ENCODE measurements at regions not wholly inside any gene's neighbourhood (a gene's known extent, or its start where the extent isn't known, plus 50 kb on each side); places are given as distances from the start of the nearest gene placed in this dataset.
"Not testable (repeated sequence)": the region's sequence is repeated elsewhere in the genome, so short reads cannot be mapped to it uniquely, and the experiment has no call there.

DNA sequence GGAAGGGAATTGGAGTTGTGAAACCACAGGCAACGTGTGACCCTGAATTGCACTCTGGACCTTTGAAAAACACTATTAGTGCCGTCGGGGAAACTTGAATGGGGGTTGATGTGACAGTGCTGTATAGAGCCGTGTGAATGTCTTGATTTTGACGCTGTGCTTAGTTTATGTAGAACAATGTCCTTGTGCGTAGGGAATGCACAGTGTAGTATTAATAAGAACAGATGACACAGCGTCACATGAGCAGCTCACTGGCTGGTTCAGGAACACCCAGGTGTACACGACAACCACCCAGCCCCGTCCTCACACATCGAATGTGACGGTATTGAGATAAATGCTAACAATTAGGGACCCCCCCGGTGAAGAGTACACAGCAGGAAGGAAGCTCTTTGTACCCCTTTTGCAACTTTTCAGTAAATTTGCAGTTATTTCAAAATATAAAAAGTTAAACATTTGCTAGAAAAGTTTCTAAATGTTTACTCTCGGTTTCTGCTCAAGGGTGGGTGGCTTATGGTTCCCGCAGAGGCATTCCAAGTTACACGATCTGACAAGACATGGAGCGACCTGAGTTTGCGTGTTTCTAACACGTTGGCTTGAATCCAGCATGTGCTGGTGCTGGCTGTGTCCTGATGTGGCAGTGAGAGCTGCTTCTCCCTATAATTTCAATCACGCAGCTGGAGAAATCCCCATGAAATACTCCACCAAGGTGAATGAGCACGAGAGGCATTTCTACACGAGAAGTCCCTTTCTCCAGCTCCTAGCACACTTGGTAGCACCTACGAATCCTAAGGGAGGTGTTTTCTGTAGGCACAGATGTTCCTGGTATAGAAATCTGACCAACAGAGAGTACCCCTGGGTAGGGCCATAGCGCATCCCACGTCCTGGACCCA is 208.0 kb upstream of the EXOC2 start:
- H3K4me1 ChIP-seq (ENCODE audit: control extremely low read depth in 1 of 4, control insufficient read depth in 4 of 4, insufficient read depth in 4 of 4, low read length in 3 of 4), result no peaks in the 10 kb centered on the region
- H3K27me3 ChIP-seq (replicated peaks in 2 of 5; ENCODE audit: control insufficient read depth in 4 of 5, insufficient read depth in 5 of 5, low read length in 4 of 5), result peaks cover 0 to 29% (median 11%) of the 10 kb centered on the region in 5 experiments
- H3K27ac ChIP-seq (ENCODE audit: insufficient read depth in 1 of 2, low read depth in 1 of 2, low read length in 2 of 2, poor library complexity in 1 of 2, severe bottlenecking in 2 of 2), result no peak overlapping the region
- 93% methylated on average over 19 of the region's 24 CpGs for WGBS (ENCODE audit: insufficient coverage)
- H3K4me3 ChIP-seq (ENCODE audit: control insufficient read depth in 1 of 7, extremely low read depth in 1 of 7, insufficient read depth in 4 of 7, low read depth in 2 of 7, low read length in 6 of 7), result no peak overlapping the region
- POLR2A ChIA-PET, result no interaction called here
- CTCF ChIA-PET, result no interaction called here
- no peaks in the 10 kb centered on the region for H3K36me3 ChIP-seq (ENCODE audit: control insufficient read depth in 4 of 4, insufficient read depth in 4 of 4, low read length in 3 of 4)
- DNase-seq, result no peak
- no peaks in the 10 kb centered on the region for H3K9me3 ChIP-seq (ENCODE audit: control extremely low read depth in 1 of 5, control insufficient read depth in 4 of 5, insufficient read depth in 2 of 5, low read depth in 1 of 5, low read length in 4 of 5)

DNA sequence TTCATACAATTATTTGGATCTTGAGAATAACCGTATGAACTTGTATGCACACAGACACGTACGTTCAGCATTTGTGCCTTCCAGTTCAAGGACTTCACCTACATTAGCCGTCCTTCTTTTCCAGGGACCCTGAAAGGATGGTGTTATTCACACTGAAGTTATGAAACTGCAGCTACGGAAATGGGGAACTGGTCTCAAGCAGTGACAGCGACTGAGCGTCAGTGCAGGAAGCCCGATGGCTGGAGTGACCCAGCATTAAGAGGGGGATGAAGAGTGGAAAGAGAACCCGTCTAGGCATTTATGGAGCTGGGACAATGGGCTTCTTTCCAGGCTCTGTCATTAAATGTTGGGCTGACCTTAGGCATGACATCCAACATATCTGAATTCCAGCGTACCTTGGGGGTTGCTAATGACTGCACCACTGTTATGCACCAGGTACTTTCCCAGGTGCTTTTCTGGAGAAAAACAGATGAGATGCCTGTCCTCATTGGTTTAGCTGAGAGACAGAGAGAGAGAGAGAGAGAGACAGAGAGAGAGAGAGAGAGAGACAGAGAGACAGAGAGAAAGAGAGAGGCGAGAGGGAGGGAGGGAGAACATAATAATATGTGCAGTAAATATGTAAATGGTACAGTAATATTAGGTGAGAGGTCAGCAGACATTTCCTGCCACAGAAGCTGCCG is 204.7 kb upstream of the EXOC2 start:
- H3K36me3 ChIP-seq (ENCODE audit: control insufficient read depth in 4 of 4, insufficient read depth in 4 of 4, low read length in 3 of 4), result no peaks in the 10 kb centered on the region
- 44% methylated on average over 11 of the region's 12 CpGs for WGBS (ENCODE audit: insufficient coverage)
- DNase-seq, result peak in 2 of 3 donors; percentile 10 to 26
- no peaks in the 10 kb centered on the region for H3K4me1 ChIP-seq (ENCODE audit: control extremely low read depth in 1 of 4, control insufficient read depth in 4 of 4, insufficient read depth in 4 of 4, low read length in 3 of 4)
- no peak overlapping the region for H3K27ac ChIP-seq (ENCODE audit: insufficient read depth in 1 of 2, low read depth in 1 of 2, low read length in 2 of 2, poor library complexity in 1 of 2, severe bottlenecking in 2 of 2)
- CTCF ChIA-PET, result no interaction called here
- peaks cover 0 to 32% (median 11%) of the 10 kb centered on the region in 5 experiments for H3K27me3 ChIP-seq (replicated peaks in 2 of 5; ENCODE audit: control insufficient read depth in 4 of 5, insufficient read depth in 5 of 5, low read length in 4 of 5)
- POLR2A ChIA-PET, result no interaction called here
- no peak overlapping the region for H3K4me3 ChIP-seq (ENCODE audit: control insufficient read depth in 1 of 7, extremely low read depth in 1 of 7, insufficient read depth in 4 of 7, low read depth in 2 of 7, low read length in 6 of 7)
- no peaks in the 10 kb centered on the region for H3K9me3 ChIP-seq (ENCODE audit: control extremely low read depth in 1 of 5, control insufficient read depth in 4 of 5, insufficient read depth in 2 of 5, low read depth in 1 of 5, low read length in 4 of 5)

DNA sequence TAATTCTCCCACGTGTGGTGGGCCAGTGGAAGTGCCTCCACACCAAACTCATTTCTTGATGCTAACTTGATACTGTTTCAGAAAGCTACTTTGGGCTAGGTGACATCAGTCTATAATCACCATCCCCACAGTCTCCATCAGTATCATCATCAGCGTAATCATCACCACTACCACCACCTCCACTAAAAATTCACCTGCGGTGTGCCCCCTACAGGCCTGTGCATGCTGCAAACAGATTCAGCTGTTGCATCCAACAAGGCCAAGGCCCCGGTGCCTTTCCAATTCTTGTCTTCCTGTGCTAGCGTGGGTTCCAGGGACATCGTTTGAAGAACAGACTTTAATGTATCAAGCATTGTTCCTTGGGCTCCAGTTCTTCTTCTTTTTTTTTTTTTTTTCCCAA is 201.3 kb upstream of the EXOC2 start:
- DNase-seq, result no peak
- H3K36me3 ChIP-seq (ENCODE audit: control insufficient read depth in 4 of 4, insufficient read depth in 4 of 4, low read length in 3 of 4), result no peaks in the 10 kb centered on the region
- no peak overlapping the region for H3K27ac ChIP-seq (ENCODE audit: insufficient read depth in 1 of 2, low read depth in 1 of 2, low read length in 2 of 2, poor library complexity in 1 of 2, severe bottlenecking in 2 of 2)
- ChIA-PET CTCF (no interaction called here), POLR2A (no interaction called here)
- no peaks in the 10 kb centered on the region for H3K4me1 ChIP-seq (ENCODE audit: control extremely low read depth in 1 of 4, control insufficient read depth in 4 of 4, insufficient read depth in 4 of 4, low read length in 3 of 4)
- no peak overlapping the region for H3K4me3 ChIP-seq (ENCODE audit: control insufficient read depth in 1 of 7, extremely low read depth in 1 of 7, insufficient read depth in 4 of 7, low read depth in 2 of 7, low read length in 6 of 7)
- 81% methylated on average over 6 of the region's 6 CpGs for WGBS (ENCODE audit: insufficient coverage)
- H3K9me3 ChIP-seq (ENCODE audit: control extremely low read depth in 1 of 5, control insufficient read depth in 4 of 5, insufficient read depth in 2 of 5, low read depth in 1 of 5, low read length in 4 of 5), result no peaks in the 10 kb centered on the region
- peaks cover 0 to 33% (median 11%) of the 10 kb centered on the region in 5 experiments for H3K27me3 ChIP-seq (replicated peaks in 2 of 5; ENCODE audit: control insufficient read depth in 4 of 5, insufficient read depth in 5 of 5, low read length in 4 of 5)

DNA sequence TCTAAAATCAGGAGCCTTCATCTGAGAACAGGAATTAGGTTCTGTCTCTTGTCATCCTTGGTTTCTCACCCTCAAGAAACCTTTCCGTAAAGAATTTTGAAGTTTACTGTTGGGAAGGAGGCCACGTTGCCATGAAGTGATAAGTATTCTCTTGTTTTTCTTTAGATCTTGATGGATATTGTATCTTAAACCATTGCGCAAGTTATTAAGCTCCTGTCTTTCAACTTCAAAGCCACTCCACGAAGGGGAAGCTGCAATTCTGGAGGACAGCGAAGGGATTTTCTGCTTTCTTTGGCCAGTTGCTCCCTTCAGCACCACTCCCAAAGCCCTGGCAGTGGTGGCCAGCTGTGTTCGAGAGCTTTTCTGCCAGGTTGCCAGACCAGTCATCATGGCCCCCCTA is 198.1 kb upstream of the EXOC2 start:
- WGBS (ENCODE audit: insufficient coverage), result 92% methylated on average over 5 of the region's 6 CpGs
- POLR2A ChIA-PET, result no interaction called here
- CTCF ChIA-PET, result no interaction called here

DNA sequence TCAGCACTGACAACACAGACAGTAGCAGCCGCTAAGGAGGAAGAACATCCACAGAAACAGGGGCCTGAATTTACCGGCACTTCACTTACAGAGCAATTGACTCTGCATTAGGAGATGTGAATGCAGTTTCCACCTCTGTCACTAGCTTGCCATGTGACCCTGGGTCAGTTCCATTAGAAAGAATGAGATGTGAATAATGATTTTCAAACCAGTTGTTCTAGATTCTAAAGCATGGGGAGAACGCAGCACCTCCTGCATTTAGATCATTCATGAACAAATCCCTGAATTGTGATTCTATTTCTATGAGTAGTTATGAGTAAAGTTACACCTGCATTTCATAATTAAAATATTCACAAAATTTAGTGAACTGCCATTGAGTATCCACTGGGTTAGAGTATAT is 197.3 kb upstream of the EXOC2 start:
- no peak overlapping the region for H3K27ac ChIP-seq (ENCODE audit: insufficient read depth in 1 of 2, low read depth in 1 of 2, low read length in 2 of 2, poor library complexity in 1 of 2, severe bottlenecking in 2 of 2)
- POLR2A ChIA-PET, result no interaction called here
- H3K9me3 ChIP-seq (ENCODE audit: control extremely low read depth in 1 of 5, control insufficient read depth in 4 of 5, insufficient read depth in 2 of 5, low read depth in 1 of 5, low read length in 4 of 5), result no peaks in the 10 kb centered on the region
- 83% methylated on average over 1 of the region's 3 CpGs for WGBS (ENCODE audit: insufficient coverage)
- no peaks in the 10 kb centered on the region for H3K4me1 ChIP-seq (ENCODE audit: control extremely low read depth in 1 of 4, control insufficient read depth in 4 of 4, insufficient read depth in 4 of 4, low read length in 3 of 4)
- no peak overlapping the region for H3K4me3 ChIP-seq (ENCODE audit: control insufficient read depth in 1 of 7, extremely low read depth in 1 of 7, insufficient read depth in 4 of 7, low read depth in 2 of 7, low read length in 6 of 7)
- CTCF ChIA-PET, result no interaction called here
- DNase-seq, result no peak
- H3K27me3 ChIP-seq (replicated peaks in 2 of 5; ENCODE audit: control insufficient read depth in 4 of 5, insufficient read depth in 5 of 5, low read length in 4 of 5), result peaks cover 0 to 13% (median under 1%) of the 10 kb centered on the region in 5 experiments
- no peaks in the 10 kb centered on the region for H3K36me3 ChIP-seq (ENCODE audit: control insufficient read depth in 4 of 4, insufficient read depth in 4 of 4, low read length in 3 of 4)

More for the DNA sequence above, 198.1 kb upstream of the EXOC2 start:
- Histone ChIP-seq H3K4me1 (ENCODE audit: control extremely low read depth in 1 of 4, control insufficient read depth in 4 of 4, insufficient read depth in 4 of 4, low read length in 3 of 4) (no peaks in the 10 kb centered on the region), H3K27me3 (replicated peaks in 2 of 5; ENCODE audit: control insufficient read depth in 4 of 5, insufficient read depth in 5 of 5, low read length in 4 of 5) (peaks cover 0 to 12% (median under 1%) of the 10 kb centered on the region in 5 experiments), H3K4me3 (ENCODE audit: control insufficient read depth in 1 of 7, extremely low read depth in 1 of 7, insufficient read depth in 4 of 7, low read depth in 2 of 7, low read length in 6 of 7) (no peak overlapping the region), H3K9me3 (ENCODE audit: control extremely low read depth in 1 of 5, control insufficient read depth in 4 of 5, insufficient read depth in 2 of 5, low read depth in 1 of 5, low read length in 4 of 5) (no peaks in the 10 kb centered on the region), H3K36me3 (ENCODE audit: control insufficient read depth in 4 of 4, insufficient read depth in 4 of 4, low read length in 3 of 4) (no peaks in the 10 kb centered on the region), H3K27ac (ENCODE audit: insufficient read depth in 1 of 2, low read depth in 1 of 2, low read length in 2 of 2, poor library complexity in 1 of 2, severe bottlenecking in 2 of 2) (no peak overlapping the region)
- no peak for DNase-seq

DNA sequence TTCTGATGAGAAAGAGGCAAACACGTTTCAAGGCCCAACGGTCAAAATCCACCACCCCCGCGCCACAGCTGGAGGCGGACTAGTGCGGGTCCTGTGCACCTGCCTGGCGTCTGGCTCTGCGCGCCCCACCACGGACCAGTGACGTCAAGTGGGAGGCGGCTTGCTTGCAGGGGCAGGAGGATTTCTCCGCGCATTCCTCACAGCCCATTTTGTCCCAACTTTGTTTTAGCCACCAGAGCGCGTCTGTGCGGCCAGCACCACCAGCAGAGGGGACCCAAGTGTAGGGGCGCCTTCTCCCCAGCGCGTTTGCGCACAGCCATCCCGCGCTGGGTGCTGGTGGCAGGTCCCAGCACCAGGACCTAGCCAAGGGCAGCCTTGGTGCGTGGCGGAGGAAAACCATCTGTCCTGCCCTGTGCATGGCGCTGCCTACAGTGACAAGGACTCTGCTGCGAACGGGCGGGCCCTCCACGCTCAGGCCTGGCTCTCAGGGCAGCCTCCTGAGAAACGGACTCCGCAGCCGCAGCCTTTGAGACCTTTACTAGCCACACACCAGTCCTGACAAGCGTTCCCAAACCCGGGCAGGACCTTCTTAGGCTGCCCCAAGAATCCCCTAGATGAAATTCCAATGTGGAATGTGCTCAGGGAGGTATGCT is 194.8 kb upstream of the EXOC2 start:
- no peak overlapping the region for H3K4me3 ChIP-seq (ENCODE audit: control insufficient read depth in 1 of 7, extremely low read depth in 1 of 7, insufficient read depth in 4 of 7, low read depth in 2 of 7, low read length in 6 of 7)
- no peaks in the 10 kb centered on the region for H3K9me3 ChIP-seq (ENCODE audit: control extremely low read depth in 1 of 5, control insufficient read depth in 4 of 5, insufficient read depth in 2 of 5, low read depth in 1 of 5, low read length in 4 of 5)
- DNase-seq, result no peak
- 83% methylated on average over 29 of the region's 35 CpGs for WGBS (ENCODE audit: insufficient coverage)
- H3K36me3 ChIP-seq (ENCODE audit: control insufficient read depth in 4 of 4, insufficient read depth in 4 of 4, low read length in 3 of 4), result no peaks in the 10 kb centered on the region
- H3K27ac ChIP-seq (ENCODE audit: insufficient read depth in 1 of 2, low read depth in 1 of 2, low read length in 2 of 2, poor library complexity in 1 of 2, severe bottlenecking in 2 of 2), result no peak overlapping the region
- peaks cover 0 to 22% (median 6%) of the 10 kb centered on the region in 5 experiments for H3K27me3 ChIP-seq (replicated peaks in 2 of 5; ENCODE audit: control insufficient read depth in 4 of 5, insufficient read depth in 5 of 5, low read length in 4 of 5)
- POLR2A ChIA-PET, result no interaction called here
- H3K4me1 ChIP-seq (ENCODE audit: control extremely low read depth in 1 of 4, control insufficient read depth in 4 of 4, insufficient read depth in 4 of 4, low read length in 3 of 4), result no peaks in the 10 kb centered on the region
- CTCF ChIA-PET, result no interaction called here

DNA sequence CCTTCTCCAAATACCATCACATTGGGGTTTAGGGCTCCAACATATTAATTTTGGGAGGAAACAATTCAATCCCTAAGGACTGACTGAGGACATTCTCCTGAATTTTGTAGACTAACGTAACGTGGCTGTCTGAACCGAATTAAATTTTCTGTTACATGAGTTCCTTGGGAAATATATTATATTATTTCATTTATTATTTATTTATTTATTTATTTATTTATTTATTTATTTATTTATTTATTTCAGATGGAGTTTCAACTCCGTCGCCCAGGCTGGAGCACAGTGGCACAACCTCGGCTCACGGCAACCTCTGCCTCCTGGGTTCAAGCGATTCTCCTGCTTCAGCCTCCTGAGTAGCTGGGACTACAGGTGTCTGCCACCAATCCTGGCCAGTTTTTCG is 193.2 kb upstream of the EXOC2 start:
- POLR2A ChIA-PET, result not testable (repeated sequence)

More for the DNA sequence above, 193.2 kb upstream of the EXOC2 start:
- H3K4me3 ChIP-seq (ENCODE audit: control insufficient read depth in 1 of 7, extremely low read depth in 1 of 7, insufficient read depth in 4 of 7, low read depth in 2 of 7, low read length in 6 of 7); CTCF ChIA-PET; DNase-seq; H3K27ac ChIP-seq (ENCODE audit: insufficient read depth in 1 of 2, low read depth in 1 of 2, low read length in 2 of 2, poor library complexity in 1 of 2, severe bottlenecking in 2 of 2); H3K4me1 ChIP-seq (ENCODE audit: control extremely low read depth in 1 of 4, control insufficient read depth in 4 of 4, insufficient read depth in 4 of 4, low read length in 3 of 4); H3K36me3 ChIP-seq (ENCODE audit: control insufficient read depth in 4 of 4, insufficient read depth in 4 of 4, low read length in 3 of 4); H3K9me3 ChIP-seq (ENCODE audit: control extremely low read depth in 1 of 5, control insufficient read depth in 4 of 5, insufficient read depth in 2 of 5, low read depth in 1 of 5, low read length in 4 of 5): not testable (repeated sequence)
- H3K27me3 ChIP-seq (replicated peaks in 2 of 5; ENCODE audit: control insufficient read depth in 4 of 5, insufficient read depth in 5 of 5, low read length in 4 of 5), result peaks cover 2 to 28% (median 9%) of the 10 kb centered on the region in 5 experiments
- WGBS (ENCODE audit: insufficient coverage), result 95% methylated on average over 5 of the region's 9 CpGs

Measured in common myeloid progenitor, CD34-positive (primary cell).